ENCODE measurements at regions not wholly inside any gene's neighbourhood (a gene's known extent, or its start where the extent isn't known, plus 50 kb on each side); places are given as distances from the start of the nearest gene placed in this dataset.
"Not testable (repeated sequence)": the region's sequence is repeated elsewhere in the genome, so short reads cannot be mapped to it uniquely, and the experiment has no call there.

DNA sequence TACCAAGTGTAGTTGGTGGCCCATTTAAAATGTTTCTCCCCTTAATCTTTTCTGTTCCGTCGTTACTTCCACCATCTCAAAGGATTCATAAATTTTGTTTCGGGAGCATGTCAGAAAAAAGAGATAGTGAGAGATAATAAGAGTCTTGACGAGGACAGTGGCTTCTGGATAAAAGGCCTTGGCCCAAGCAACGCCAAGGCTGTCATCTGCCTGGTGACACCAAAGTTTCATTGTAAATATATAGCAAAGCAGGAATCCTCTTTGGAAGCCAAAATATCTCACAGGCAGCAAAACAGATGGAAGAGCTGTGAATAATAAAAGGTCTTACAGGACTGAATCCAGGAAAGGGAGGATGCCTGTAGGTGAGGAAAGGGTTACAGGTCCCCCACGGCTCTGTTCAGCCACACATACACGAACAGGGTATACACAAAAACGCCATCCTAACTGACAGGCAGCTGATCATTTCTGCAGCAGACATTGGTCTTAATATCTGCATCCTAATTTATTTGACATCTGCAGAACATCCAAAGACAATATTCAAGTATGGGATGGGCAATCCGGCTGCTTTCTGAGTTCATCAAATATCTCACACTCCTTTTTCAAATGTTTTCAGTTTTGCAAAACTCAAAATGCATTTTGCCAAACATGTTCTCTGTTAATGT, 382.8 kb downstream of the OSR1 start:
- Histone ChIP-seq H3K4me1 (peaks cover 0 to 3% of the 10 kb centered on the region in 2 donors), H3K9me3 (no peaks in the 10 kb centered on the region), H3K4me3 (no peak overlapping the region), H3K27ac (no peak overlapping the region), H3K27me3 (no peaks in the 10 kb centered on the region), H3K36me3 (no peaks in the 10 kb centered on the region)
- intact Hi-C loops (cut with DNase I; ENCODE audit: low total_unique reads) = no loop called here
- DNase-seq (no peak), ATAC-seq (no peak)
- in situ Hi-C loops (cut with MboI; ENCODE audit: low sequenced_read_pairs in 4 of 4) = loop anchor here in 3 of 4 donors (25.0 kb wide), 2 partner anchors 362 to 387 kb away; partner anchors contain the start of gene OSR1 (in 2 of the 3)
- no peak for TF ChIP-seq POLR2A (IDR thresholded peaks at IDR 0.05)
- TF ChIP-seq, protein P1, sequence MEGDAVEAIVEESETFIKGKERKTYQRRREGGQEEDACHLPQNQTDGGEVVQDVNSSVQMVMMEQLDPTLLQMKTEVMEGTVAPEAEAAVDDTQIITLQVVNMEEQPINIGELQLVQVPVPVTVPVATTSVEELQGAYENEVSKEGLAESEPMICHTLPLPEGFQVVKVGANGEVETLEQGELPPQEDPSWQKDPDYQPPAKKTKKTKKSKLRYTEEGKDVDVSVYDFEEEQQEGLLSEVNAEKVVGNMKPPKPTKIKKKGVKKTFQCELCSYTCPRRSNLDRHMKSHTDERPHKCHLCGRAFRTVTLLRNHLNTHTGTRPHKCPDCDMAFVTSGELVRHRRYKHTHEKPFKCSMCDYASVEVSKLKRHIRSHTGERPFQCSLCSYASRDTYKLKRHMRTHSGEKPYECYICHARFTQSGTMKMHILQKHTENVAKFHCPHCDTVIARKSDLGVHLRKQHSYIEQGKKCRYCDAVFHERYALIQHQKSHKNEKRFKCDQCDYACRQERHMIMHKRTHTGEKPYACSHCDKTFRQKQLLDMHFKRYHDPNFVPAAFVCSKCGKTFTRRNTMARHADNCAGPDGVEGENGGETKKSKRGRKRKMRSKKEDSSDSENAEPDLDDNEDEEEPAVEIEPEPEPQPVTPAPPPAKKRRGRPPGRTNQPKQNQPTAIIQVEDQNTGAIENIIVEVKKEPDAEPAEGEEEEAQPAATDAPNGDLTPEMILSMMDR (IDR thresholded peaks at IDR 0.05 in 4 of 5, conservative IDR thresholded peaks at IDR 0.05 in 1 of 5) = no peak

- no peaks in the 10 kb centered on the region for H3K4me1 ChIP-seq
- in situ Hi-C loops (cut with MboI; ENCODE audit: low sequenced_read_pairs in 4 of 4) = no loop called here
- no peak overlapping the region for H3K27ac ChIP-seq
- ATAC-seq = no peak
- no peaks in the 10 kb centered on the region for H3K27me3 ChIP-seq
- intact Hi-C loops (cut with DNase I; ENCODE audit: low total_unique reads) = no loop called here
- H3K36me3 ChIP-seq = no peaks in the 10 kb centered on the region
- DNase-seq = no peak
- no peaks in the 10 kb centered on the region for H3K9me3 ChIP-seq
- TF ChIP-seq POLR2A (IDR thresholded peaks at IDR 0.05) = no peak
- TF ChIP-seq, protein P1 (IDR thresholded peaks at IDR 0.05 in 4 of 5, conservative IDR thresholded peaks at IDR 0.05 in 1 of 5) = no peak
- H3K4me3 ChIP-seq = no peak overlapping the region
These were observed 382.3 kb upstream of the NT5C1B start for GRCh38 chr2:18971628-18972027.

- no peaks in the 10 kb centered on the region for H3K9me3 ChIP-seq
- intact Hi-C loops (cut with DNase I; ENCODE audit: low total_unique reads) = no loop called here
- no peaks in the 10 kb centered on the region for H3K4me1 ChIP-seq
- ATAC-seq = no peak
- DNase-seq = no peak
- H3K4me3 ChIP-seq = no peak overlapping the region
- no peak overlapping the region for H3K27ac ChIP-seq
- TF ChIP-seq, protein P1 (IDR thresholded peaks at IDR 0.05 in 4 of 5, conservative IDR thresholded peaks at IDR 0.05 in 1 of 5) = no peak
- no peak for TF ChIP-seq POLR2A (IDR thresholded peaks at IDR 0.05)
- in situ Hi-C loops (cut with MboI; ENCODE audit: low sequenced_read_pairs in 4 of 4) = no loop called here
- H3K36me3 ChIP-seq = no peaks in the 10 kb centered on the region
- no peaks in the 10 kb centered on the region for H3K27me3 ChIP-seq
These were observed 381.7 kb upstream of the NT5C1B start for GRCh38 chr2:18971069-18971378.

DNA sequence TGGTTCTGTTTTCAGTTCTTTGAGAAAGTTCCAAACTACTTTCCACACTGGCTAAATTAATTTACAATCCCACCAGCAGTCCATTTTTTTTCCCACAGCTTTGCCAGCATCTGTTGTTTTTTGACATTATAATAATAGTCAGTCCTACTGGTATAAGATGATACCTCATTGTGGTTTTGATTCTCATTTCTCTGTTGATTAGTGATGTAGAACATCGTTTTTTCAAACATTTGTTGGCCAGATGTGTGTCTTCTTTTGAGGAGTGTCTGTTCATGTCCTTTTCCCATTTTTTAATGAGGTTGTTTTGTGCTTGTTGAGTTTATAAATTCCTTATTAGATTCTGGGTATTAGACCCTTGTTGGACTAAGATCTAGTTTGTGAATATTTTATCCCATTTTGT, 376.8 kb upstream of the NT5C1B start:
- H3K27ac ChIP-seq = no peak overlapping the region
- no peak for DNase-seq
- in situ Hi-C loops (cut with MboI; ENCODE audit: low sequenced_read_pairs in 4 of 4) = no loop called here
- no peak for TF ChIP-seq POLR2A (IDR thresholded peaks at IDR 0.05)
- TF ChIP-seq, protein P1 (IDR thresholded peaks at IDR 0.05 in 4 of 5, conservative IDR thresholded peaks at IDR 0.05 in 1 of 5) = no peak
- no peaks in the 10 kb centered on the region for H3K9me3 ChIP-seq
- intact Hi-C loops (cut with DNase I; ENCODE audit: low total_unique reads) = no loop called here
- no peak for ATAC-seq
- no peaks in the 10 kb centered on the region for H3K27me3 ChIP-seq
- H3K4me3 ChIP-seq = no peak overlapping the region
- no peaks in the 10 kb centered on the region for H3K4me1 ChIP-seq
- no peaks in the 10 kb centered on the region for H3K36me3 ChIP-seq

DNA sequence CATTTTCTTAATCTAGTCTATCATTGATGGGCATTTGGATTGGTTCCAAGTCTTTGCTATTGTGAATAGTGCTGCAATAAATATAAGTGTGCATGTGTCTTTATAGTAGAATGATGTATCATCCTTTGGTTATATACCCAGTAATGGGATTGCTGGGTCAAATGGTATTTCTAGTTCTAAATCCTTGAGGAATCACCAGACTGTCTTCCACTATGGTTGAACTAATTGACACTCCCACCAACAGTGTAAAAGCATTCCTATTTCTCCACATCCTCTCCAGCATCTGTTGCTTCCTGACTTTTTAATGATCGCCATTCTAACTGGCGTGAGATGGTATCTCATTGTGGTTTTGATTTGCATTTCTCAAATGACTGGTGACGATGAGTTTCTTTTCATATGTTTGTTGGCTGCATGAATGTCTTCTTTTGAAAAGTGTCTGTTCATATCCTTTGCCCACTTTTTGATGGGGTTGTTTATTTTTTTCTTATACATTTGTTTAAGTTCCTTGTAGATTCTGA, 374.4 kb upstream of the NT5C1B start:
- in situ Hi-C loops (cut with MboI; ENCODE audit: low sequenced_read_pairs in 4 of 4); ATAC-seq; H3K27me3 ChIP-seq; H3K4me1 ChIP-seq; DNase-seq; H3K36me3 ChIP-seq; intact Hi-C loops (cut with DNase I; ENCODE audit: low total_unique reads); H3K27ac ChIP-seq; H3K9me3 ChIP-seq; H3K4me3 ChIP-seq: not testable (repeated sequence)
